ENCODE measurements at regions not wholly inside any gene's neighbourhood (a gene's known extent, or its start where the extent isn't known, plus 50 kb on each side); places are given as distances from the start of the nearest gene placed in this dataset.

GRCh38 chr2:5758346-5758745, 66.2 kb downstream of the SOX11 start:
- TF ChIP-seq ELF3 (CRISPR knock-in tag; IDR thresholded peaks at IDR 0.05) (no peak), ZXDC (CRISPR knock-in tag; IDR thresholded peaks at IDR 0.05) (no peak), CTCF (CRISPR knock-in tag; IDR thresholded peaks at IDR 0.05) (no peak), HOMEZ (CRISPR knock-in tag; IDR thresholded peaks at IDR 0.05; ENCODE audit: low read depth) (no peak), HNF1A (IDR thresholded peaks at IDR 0.05; ENCODE audit: low read depth) (no peak), HNF1A (CRISPR knock-in tag; IDR thresholded peaks at IDR 0.05; ENCODE audit: borderline replicate concordance) (no peak), TOE1 (CRISPR knock-in tag; IDR thresholded peaks at IDR 0.05) (no peak), MXD1 (CRISPR knock-in tag; IDR thresholded peaks at IDR 0.05) (no peak)

Measured in HepG2 (cell line).